HG03064 (cell line): ENCODE measurements at regions not wholly inside any gene's neighbourhood (a gene's known extent, or its start where the extent isn't known, plus 50 kb on each side); places are given as distances from the start of the nearest gene placed in this dataset.

Experiments used
- ATAC-seq: cut with Tn5 transposase; IDR thresholded peaks from one replicate; pipeline ENCODE4 v1.9.1; 2021; ENCODE audit warnings: low read depth; ENCODE audit not compliant: unreplicated experiment

- no peak for ATAC-seq
Measured at GRCh38 chr16:73717266-73717974, 579.2 kb upstream of the PSMD7 start.

GRCh38 chr16:73714976-73715375 lies 581.6 kb upstream of the PSMD7 start:
- no peak for ATAC-seq

- no peak for ATAC-seq
Measured at GRCh38 chr16:73713778-73714495, 582.7 kb upstream of the PSMD7 start.

- no peak for ATAC-seq
Measured at GRCh38 chr16:73713251-73713650, 583.4 kb upstream of the PSMD7 start.

- no peak for ATAC-seq
Measured at GRCh38 chr16:73711406-73712080, 585.1 kb upstream of the PSMD7 start.

- no peak for ATAC-seq
Measured at GRCh38 chr16:73710526-73710925, 586.1 kb upstream of the PSMD7 start.

GRCh38 chr16:73707863-73708262 lies 588.8 kb upstream of the PSMD7 start:
- ATAC-seq, result no peak

- ATAC-seq, result no peak
Measured at GRCh38 chr16:73703891-73704290, 592.7 kb upstream of the PSMD7 start.

- ATAC-seq, result no peak
Measured at GRCh38 chr16:73697336-73697735, 599.3 kb upstream of the PSMD7 start.

- ATAC-seq, result no peak
Measured at GRCh38 chr16:73692861-73693260, 603.8 kb upstream of the PSMD7 start.

- ATAC-seq, result no peak
Measured at GRCh38 chr16:73683804-73684203, 612.8 kb upstream of the PSMD7 start.

- ATAC-seq, result no peak
Measured at GRCh38 chr16:73672135-73672534, 624.2 kb upstream of the ZFHX3 start.

- no peak for ATAC-seq
Measured at GRCh38 chr16:73670836-73671820, 623.2 kb upstream of the ZFHX3 start.

GRCh38 chr16:73669535-73670274 lies 621.8 kb upstream of the ZFHX3 start:
- ATAC-seq, result no peak

GRCh38 chr16:73663720-73664119 lies 615.8 kb upstream of the ZFHX3 start:
- ATAC-seq, result no peak

- no peak for ATAC-seq
Measured at GRCh38 chr16:73636196-73636595, 588.3 kb upstream of the ZFHX3 start.

- ATAC-seq, result no peak
Measured at GRCh38 chr16:73629011-73629410, 581.1 kb upstream of the ZFHX3 start.

GRCh38 chr16:73617738-73618137 lies 569.8 kb upstream of the ZFHX3 start:
- no peak for ATAC-seq

GRCh38 chr16:73616770-73617169 lies 568.8 kb upstream of the ZFHX3 start:
- no peak for ATAC-seq
